NCI-H128 (cell line): ENCODE measurements at regions not wholly inside any gene's neighbourhood (a gene's known extent, or its start where the extent isn't known, plus 50 kb on each side); places are given as distances from the start of the nearest gene placed in this dataset.

Source experiments
- DNase-seq: peaks from one replicate; lab custom pipeline; 2025; ENCODE audit not compliant: unreplicated experiment; lab: John Stamatoyannopoulos, UW

DNA sequence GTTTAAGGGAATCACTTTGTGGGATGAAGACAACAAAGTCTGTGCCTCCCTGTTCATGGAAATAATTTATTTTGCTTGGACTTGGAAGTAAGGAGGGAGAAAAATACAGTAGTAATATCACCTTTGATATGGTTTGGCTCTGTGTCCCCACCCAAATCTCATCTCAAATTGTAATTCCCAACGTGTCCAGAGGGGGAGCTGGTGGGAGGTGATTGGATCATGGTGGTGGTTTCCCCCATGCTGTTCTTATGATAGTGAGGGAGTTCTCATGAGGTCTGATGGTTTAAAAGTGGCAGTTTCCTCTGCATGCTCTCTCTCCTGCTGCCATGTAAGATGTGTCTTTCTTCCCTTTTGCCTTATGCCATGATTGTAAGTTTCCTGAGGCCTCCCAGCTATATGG lies 460.7 kb downstream of the NOVA1 start:
- DNase-seq, result no peak

DNA sequence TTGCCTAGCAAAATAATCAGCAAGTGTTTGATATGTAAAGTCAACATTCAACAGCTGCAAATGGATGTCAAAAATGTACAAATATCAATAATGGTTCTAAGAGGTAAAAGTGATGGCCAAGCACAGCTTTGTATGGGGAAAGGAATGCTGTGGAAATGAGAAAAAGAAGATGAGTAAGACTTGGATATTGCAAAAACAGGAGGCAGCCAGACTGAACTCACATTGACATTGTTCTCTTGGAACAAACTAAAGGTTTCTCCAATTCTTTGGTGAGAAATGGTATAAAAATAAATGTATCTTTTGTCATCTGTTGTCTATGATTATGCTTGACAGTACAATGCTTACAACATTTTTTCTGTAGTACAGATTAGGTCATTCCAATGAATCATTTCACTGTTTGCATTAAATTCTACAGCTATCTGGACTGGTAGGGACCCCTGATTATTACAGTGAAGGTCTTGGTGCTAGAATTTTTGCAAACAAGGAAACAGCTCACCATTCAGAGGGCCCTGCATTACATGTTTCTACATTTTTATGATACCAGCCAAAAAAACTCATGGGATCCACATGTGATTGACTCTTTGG lies 465.7 kb downstream of the NOVA1 start:
- no peak for DNase-seq

DNA sequence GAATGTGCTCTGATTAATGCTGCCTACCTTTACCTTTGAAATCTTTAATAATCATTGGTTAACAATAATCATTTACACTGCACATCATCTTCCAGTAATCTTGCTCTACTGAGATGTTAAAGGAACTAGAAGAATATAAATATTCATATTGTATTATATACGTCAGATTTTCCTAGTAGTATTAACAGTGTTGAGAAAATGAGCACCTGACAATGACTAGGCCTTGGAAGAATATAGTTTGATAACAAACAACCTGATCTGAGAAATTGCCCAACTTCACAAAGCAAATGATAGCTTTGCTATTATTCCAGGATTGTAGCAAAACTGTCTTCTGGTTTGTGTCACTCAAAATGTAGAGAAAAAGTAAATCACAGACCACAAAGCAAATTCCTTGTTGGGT lies 467.1 kb downstream of the NOVA1 start:
- no peak for DNase-seq

DNA sequence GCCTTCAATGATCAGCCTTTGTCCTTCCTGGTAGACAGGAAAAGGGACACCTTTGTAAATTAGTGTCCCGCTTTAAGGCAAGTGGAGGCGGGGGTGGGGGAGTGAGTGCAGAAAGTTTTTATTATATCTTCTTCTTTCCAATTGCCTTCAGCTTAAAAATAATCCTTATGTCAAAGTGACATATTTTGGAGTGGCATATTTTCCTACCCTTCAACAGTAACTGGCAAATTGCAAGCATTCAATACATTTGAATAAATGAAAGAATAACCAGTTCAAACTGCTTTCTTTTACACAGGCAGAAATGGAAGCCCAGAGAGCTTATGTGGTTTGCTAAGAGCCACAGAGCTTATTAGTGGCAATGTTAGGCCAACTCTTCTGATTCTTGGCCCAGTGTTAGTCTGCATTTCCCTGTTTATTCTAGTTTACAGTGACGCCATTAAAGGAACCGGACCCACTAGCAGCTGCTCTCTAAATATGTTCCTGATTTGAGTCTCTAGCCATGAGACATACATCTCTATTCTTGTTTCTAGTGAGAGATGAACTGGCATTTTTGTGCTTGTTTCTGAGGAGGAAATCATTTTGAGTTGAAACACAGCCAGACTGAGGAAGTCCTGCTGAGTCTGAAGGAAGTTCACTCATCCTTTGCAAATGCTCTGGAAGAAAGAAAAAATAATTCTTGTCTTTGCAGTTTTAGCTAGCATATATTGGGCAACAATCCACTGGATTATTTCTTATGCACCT lies 468.7 kb downstream of the NOVA1 start:
- no peak for DNase-seq

DNA sequence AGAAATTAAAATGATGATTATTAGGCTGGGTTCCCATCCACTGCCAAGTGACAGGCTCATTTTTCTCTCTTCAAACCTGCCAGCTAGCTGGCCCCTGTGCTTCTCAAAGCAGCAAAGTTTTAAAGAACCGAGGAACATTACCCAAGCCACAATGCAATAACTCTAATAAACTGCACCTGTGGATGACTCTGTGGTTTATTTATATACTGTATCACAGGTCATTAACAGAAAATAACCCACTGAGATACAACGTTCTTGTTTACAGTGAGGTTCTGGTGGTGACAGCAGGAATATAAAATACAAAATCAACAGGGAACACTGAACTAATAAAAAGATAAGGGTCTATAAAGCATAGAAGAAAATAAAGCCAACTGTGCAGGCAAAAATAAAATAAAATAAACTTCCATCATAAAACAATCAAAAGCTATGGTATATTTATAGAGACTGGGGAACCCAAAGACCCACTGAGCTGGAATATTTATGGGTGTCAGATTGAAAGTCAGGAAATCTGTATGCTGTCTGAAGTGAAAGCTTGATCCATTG lies 472.9 kb downstream of the NOVA1 start:
- DNase-seq, result no peak

DNA sequence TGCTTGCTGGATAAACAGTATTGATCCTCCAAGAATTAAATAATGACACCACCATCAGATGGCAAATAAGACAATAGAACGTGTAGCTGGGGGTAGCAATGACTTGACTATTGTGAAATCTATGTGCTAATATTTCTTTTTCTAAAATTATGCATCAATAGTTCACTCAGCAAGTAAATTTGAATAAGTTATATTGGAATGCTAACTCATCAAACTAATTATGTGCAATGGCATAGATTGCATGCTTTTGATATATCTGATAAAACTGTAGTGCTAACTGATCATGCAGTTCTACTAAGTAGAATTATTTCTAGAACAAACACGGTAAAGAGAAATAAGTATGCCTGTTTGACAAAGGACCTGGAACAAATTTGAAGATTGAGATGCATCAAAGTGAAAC lies 474.4 kb downstream of the NOVA1 start:
- DNase-seq, result no peak

DNA sequence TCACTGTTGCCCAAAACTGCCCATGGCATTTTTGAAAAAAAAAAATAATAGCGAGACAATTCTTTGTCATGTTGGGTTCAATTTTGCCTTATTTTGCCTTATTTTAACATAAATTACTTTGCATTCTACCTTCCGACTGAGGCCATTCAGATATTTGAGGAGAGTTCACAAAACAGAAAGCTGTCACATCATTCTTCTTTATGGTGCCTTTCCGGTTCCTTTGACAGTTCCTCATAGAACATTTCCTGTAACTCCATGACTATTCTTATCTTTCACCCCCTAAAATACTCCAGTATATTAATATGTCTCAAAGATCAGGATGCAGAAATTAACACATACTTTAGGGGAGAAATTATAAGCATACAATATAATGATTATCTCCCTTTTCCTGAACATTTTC lies 476.7 kb downstream of the NOVA1 start:
- DNase-seq, result no peak

DNA sequence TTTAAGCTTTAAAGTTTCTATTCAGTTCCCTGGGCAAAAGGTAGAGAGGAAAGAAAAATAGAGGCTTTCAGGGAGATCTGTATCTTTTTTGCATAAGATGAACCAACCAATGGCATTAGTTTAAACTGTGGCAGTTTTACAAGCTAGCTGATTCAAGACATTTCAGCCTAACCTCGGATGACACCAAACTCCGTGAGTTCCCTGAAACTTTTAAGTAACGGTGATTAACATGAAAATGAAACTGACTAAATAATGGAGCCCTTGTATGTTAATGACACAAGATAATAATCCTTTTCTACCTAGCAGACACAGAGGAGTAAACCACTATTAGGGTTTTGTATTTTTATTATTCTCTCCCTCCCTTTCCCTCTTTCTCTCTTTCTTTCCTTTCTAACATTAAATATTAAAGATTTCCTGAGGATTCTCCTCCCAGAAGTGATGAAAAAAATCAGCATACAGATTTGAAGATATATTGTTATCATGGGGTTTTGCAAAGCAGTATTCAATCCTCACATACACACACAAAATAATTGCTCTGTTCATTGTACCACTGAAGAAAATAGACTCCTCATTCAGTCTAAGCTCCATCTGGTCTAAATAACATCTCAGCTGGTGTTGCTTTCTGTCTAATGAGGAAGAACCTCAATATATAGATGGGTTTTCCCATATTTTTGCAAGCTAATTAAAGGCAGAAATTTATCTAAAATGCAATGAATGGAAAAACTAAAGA lies 483.8 kb downstream of the NOVA1 start:
- no peak for DNase-seq

DNA sequence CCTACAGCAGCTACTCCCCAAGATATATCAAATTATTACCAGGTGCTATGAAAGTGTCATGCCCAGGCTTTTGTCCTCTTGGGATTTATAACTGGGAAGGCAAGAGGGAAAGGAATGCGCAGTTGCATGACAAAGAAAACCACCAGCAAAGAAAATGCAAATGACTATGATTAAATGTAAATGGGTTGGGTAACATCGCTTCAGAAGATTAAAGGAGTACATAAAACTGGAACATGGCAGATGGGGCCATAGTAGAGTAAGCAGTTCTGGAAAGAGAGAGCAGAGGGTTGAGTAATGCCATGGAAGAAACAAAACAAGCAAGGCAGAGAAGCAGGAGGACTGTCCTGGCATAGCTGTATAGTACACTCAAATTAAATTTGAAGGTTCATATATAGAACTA lies 493.1 kb downstream of the NOVA1 start:
- DNase-seq, result no peak

DNA sequence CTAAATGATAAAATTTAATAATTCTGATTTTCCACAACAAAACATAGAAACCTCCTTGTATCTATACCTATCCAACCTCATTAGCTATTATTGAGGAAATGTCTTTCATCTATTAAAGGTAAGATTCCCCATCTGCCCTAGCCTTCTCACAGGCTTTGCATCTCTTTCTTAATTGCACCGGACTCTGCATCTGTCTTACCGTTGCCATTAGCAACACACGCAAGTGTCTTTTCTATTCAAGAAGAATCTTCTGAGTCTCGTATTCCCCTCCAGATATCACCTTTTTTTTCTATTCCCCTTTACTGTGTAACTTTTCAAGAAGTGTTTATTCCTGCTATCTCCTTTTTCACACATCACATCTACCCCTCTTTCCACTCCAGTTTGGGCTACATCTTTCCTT lies 500.0 kb downstream of the NOVA1 start:
- no peak for DNase-seq

DNA sequence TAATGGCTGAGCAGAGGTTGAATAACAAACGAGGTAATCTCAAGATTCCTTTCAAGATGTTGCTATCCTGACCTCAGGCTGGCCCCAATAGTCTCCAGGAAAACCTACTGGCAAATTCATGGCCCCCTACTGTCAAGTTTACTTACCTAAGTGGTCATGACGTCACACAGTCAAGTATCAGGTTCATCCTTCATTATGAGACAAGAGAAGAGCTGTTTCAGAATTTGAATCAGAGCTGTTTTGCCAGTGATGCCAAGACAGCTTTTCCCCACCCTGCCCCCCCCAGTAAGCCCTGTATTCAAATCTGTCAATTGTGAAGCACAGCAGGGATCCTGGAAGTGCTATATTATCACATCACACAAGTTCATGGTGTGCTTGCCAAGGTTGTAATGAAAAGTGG lies 509.6 kb downstream of the NOVA1 start:
- no peak for DNase-seq

DNA sequence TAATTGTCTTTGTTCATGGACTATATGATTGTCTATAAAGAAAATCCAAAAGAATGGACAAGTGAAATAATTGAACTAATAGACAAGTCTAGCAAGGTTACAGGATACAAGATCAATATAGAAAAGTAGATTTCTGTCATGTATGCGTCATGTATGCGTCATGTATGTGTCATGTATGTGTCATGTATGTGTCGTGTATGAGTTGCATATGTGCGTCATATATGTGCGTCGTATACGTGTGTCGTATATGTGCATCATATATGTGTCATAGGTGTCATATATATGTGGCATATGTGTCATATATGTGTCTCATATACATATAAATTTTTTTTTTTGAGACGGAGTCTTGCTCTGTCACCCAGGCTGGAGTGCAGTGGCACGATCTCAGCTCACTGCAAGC lies 516.8 kb downstream of the NOVA1 start:
- no peak for DNase-seq

DNA sequence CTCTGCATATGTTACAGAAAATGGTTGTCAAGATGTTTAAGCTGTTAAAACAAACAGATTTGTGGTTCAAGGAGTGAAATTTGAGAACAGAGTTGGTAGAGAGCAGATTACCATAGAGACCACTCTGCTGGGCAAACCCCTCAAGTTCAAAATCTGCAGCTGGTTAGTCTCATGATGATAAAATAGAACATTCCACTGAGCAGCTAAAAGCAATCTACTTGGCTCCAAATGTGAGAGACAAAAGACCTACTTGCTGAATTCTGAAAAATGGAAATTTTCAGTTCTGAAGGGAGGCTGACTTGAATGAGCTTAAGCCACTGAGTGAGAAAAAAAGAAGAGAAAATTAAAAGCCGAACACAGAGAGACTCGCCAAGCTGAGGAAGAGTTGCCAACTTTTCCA lies 519.3 kb downstream of the NOVA1 start:
- DNase-seq, result no peak

DNA sequence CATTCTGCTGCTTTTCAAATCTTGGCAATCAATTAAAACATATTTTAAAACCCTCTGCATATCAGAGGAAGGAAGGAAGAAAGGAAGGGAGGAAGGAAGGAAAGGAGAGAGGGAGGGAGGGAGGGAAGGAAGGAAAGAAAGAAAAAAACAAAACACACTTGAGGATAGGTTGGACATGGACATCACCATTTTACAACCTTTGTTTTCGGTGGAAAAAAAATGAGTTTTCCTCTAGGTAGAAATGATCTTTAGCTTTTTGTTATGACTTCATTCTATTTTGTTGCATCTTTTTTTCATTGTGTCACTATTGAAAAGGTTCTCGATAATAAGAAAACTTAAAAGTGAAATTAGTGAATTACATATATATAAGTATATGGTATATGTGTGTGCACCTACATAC lies 522.9 kb downstream of the NOVA1 start:
- DNase-seq, result no peak

DNA sequence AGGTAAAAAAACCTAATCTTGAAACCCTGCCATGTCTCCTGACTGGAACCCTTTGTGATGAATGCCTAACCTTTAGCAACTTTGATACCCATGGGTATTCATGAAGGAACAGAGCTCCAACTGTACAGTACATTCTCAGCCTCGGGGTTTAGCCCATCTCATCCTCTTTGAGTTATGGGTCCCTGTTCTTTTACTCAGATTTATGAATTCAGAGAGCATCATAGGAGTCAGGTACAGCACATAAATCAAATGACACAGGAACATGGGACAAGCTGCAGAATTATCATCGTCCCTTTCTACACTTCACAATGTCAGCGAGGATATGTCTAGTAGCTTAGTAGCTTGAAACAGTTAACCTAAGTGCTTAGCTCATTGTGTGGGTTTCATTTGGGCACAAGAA lies 527.4 kb downstream of the NOVA1 start:
- DNase-seq, result no peak

DNA sequence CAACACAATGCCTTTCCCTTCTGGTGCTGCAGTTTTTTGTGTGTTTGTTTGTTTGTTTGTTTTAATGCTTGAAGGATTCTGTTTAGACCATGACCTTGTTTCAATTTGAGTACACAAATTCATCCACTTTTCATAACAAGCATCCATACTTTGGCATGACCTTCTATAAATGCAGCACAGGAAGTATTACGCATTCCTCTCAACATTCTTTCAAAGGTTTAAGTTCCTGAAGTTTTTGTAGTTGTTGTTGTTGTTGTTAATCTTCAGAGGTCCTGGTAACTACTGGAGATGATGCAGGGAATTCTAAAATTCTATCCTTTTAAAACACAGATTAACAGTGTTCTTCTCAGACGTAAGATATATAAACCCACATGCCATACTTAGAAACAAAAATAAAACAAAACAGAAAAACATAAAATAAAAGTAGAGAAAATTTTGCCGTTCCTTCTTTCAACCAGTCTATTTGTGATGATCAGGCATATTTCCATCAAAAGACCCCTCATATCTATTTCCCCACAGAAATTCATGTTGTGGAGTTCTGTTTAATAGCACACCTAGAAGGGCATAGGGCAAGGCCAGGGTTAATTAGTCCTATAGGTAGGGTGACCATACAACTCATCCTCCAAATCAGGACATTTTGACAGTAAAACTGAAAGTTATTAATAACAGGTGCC lies 529.9 kb downstream of the NOVA1 start:
- no peak for DNase-seq

DNA sequence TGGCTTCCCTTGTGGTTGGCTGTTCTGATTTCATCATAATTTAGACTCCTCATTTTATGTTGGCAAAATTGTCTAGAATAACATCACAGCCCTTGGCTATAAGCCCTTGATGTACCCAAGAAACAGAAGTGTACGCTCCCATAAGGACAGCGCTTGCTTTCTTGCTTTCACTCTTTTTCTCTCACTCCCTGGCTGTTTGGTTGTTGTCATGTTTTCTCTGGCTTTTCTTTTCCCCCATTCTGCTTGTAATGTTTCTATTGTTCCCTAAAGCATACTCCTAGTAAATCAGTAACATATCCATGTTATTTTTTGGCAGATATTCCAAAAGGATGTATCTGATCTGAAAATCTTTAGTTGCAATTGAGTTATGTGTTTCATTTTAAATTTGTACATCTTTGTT lies 530.5 kb downstream of the NOVA1 start:
- no peak for DNase-seq

DNA sequence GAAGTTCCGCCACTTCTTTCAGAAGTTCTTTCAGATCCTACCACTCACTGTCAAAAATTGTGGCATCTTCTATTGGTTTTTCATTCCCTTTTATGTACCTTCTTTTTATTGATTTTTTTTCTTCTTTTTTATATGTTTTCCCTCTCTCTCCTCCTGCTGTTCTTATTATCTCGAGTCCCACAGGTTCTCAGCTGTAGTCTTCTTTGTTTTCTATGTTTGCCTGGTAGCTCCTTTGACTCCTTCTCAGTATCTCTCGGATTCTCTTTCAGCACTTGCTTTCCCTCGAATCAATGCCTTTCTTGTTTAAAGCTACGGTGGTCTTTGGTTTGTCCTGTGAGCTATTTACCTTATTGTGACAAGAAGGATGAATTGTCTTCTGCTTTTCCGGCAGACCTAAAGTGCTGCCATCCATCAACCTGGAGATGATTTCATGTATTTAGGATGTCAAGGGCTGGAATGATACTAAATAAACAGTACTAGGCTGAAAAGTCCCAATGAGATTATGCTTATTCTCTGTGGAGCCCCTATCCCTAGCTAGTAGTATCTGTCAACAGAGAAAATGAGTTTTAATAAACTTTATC lies 541.7 kb downstream of the NOVA1 start:
- no peak for DNase-seq

DNA sequence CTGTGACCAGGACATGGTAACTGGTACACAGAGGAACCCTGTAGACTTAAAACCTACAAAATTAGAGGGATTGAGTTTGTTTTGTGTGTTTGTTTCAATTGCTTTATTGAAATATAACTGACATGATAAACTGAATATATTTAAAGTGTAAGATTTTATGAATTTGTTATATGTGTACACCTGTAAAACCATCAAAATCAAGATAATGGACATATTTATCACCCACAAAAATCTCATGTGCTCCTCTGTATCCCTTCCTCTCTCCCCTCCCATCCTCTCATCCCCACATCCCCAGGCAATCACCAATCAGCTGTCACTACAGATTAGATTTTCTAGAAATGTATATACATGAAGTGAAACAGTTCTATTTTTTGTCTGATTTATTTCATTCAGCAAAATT lies 565.5 kb downstream of the NOVA1 start:
- DNase-seq, result no peak

DNA sequence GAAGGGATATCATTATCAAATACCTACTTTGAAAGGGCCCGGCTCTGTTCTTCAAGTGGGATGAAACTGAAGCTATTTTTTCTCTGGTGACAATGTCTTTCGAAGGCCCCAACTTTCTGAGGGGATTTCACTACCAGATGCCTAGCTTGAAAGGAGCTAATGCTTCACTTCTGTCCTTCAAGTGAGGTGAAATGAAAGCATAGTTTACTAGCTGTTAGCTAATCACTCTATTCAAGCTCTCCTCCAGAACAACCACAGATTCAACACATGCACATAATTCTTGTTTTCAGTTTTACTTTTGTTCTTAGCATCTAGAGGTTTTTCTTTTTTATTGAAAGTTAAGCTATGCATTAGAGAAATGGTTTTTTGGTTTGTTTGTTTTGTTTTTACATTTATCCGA lies 571.4 kb downstream of the NOVA1 start:
- DNase-seq, result no peak

DNA sequence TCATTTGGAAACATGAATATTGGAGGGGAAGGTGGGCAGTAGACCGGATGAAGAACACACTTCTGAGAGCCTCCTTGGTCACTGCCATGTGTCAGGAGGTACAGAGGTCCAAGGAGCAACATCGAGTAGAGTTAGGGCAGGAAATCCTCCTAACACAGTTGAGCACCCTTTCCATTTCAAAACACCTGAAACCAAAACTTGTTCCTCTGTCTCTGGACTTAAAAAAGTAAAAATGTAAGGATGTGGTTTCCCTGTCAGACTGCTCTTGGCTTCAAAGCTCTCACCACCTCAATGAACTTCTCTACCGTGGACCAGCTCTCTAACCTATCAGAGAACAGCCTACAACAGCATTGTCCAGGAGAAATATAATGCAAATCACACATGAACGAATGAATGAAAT lies 573.9 kb downstream of the NOVA1 start:
- DNase-seq, result no peak
